Muscle of leg (tissue), 3 donors: ENCODE measurements at regions not wholly inside any gene's neighbourhood (a gene's known extent, or its start where the extent isn't known, plus 50 kb on each side); places are given as distances from the start of the nearest gene placed in this dataset.
"Not testable (repeated sequence)": the region's sequence is repeated elsewhere in the genome, so short reads cannot be mapped to it uniquely, and the experiment has no call there.

Experiments used
- DNase-seq: peaks from one replicate; pipeline ENCODE4 v3.0.0; 2013
- H3K27ac ChIP-seq: one replicate; pipeline ENCODE4 v1.5.1; 2013; ENCODE audit warnings: mild to moderate bottlenecking, low read length, control low read depth
- H3K27me3 ChIP-seq: one replicate; pipeline ENCODE4 v1.6.1; 2013; ENCODE audit warnings: low read length; ENCODE audit not compliant: control insufficient read depth, insufficient read depth
- H3K36me3 ChIP-seq: one replicate; pipeline ENCODE4 v1.6.1; 2013; ENCODE audit warnings: low read length; ENCODE audit not compliant: control insufficient read depth, insufficient read depth
- H3K4me1 ChIP-seq: one replicate; pipeline ENCODE4 v1.6.1; 2013; ENCODE audit warnings: low read length; ENCODE audit not compliant: control insufficient read depth, insufficient read depth
- H3K4me3 ChIP-seq: one replicate; pipeline ENCODE4 v1.5.1; 2013; ENCODE audit warnings: low read length, control low read depth
- H3K9me3 ChIP-seq: replicated peaks from 2 replicates; pipeline ENCODE4 v1.6.1; 2013; ENCODE audit warnings: low read depth, low read length; ENCODE audit not compliant: control insufficient read depth
- WGBS: methylation state at CpG from one replicate; pipeline ENCODE4 v1.1.5; 2013; ENCODE audit warnings: missing lambda C conversion rate; ENCODE audit not compliant: insufficient coverage; 5-methylcytosine and 5-hydroxymethylcytosine counted together

DNA sequence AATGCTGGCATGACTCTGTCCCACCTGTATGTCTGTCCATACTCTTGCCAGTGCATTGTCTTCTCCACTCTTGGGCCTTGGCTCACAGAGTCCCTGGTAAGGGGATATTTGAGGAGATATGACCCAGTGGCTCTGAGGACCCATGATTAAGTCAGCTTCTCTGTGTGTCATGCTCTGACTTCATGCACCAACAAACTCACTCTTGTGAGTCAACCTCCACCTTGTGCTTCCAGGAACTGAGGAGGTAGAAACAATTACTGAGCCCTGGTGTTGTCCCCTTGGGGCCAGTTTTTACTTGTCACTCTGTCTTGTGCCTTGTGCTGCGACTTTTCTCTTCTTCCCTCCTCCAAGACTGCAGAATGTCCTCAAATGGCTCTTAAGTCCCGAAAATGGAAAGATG is 127.1 kb downstream of the ABHD5 start:
- H3K27ac ChIP-seq: no peak overlapping the region
- H3K4me1 ChIP-seq: no peaks in the 10 kb centered on the region
- WGBS: 79% methylated on average over 2 of the region's 2 CpGs
- peaks cover 5% of the 10 kb centered on the region for H3K27me3 ChIP-seq
- no peaks in the 10 kb centered on the region for H3K36me3 ChIP-seq
- H3K4me3 ChIP-seq: no peak overlapping the region
- no peaks in the 10 kb centered on the region for H3K9me3 ChIP-seq
- no peak for DNase-seq

DNA sequence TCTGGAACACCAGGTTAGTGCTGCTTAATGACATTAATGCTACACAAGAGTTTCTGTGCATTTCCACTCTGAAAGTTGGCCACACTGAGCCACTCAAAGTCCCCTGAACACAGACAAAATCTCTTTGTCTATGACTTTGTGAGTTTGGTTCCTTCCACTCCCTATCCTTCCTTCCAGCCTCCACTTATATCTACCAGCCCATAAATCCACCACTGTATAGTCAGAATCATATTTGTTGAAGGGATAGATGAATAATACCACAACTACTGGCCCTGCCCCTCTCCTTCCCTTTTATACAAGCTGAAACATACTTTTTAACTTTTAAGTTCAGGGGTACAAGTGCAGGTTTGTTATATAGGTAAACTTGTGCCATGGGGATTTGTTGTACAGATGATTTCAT is 127.5 kb downstream of the ABHD5 start:
- DNase-seq: no peak

DNA sequence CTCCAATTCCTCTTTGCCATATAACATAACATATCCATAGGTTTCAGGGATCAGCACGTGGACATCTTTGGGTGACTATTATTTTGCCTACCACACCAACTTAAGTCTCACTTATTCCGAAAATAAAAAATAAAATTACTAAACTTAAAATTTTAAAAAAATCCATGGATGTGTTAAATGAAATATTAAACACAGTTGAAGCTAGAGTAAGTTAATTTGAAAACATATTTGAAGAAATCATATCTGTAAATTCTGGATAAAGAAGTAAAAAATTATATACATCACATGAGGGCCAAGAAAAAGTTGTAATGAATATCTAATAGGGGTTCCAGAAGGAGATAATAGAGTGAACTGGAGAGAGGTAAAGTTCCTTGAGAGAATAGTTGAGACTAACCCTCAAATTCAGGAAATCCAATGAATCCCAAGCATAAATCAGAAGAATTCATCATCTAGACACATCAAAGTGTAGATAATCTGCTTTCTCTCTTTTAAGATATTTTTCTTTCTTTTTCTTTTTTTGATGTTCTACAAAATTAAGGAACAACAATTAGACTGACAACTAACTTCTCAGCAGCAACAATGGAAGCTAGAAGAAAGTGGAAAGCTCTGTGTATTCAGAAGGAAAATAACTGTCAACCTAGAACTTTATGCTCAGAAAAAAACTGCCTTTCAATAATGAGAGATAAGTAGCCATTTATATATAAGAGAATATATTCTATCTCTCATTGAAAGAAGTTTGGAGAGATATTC is 147.4 kb downstream of the ABHD5 start:
- H3K27ac ChIP-seq: no peak overlapping the region
- H3K4me1 ChIP-seq: no peaks in the 10 kb centered on the region
- H3K36me3 ChIP-seq: no peaks in the 10 kb centered on the region
- no peak overlapping the region for H3K4me3 ChIP-seq
- no peaks in the 10 kb centered on the region for H3K27me3 ChIP-seq
- no peak for DNase-seq
- H3K9me3 ChIP-seq: peaks cover 4% of the 10 kb centered on the region
- WGBS: no CpG with 5 or more reads among the region's 2 CpGs

More for the DNA sequence above, 127.5 kb downstream of the ABHD5 start:
- H3K4me1 ChIP-seq: no peaks in the 10 kb centered on the region
- no peak overlapping the region for H3K4me3 ChIP-seq
- H3K27ac ChIP-seq: no peak overlapping the region
- no peaks in the 10 kb centered on the region for H3K9me3 ChIP-seq
- H3K36me3 ChIP-seq: no peaks in the 10 kb centered on the region
- H3K27me3 ChIP-seq: peaks cover 5% of the 10 kb centered on the region

GRCh38 chr3:43838877-43839276 is 148.1 kb downstream of the ABHD5 start:
- DNase-seq: no peak
- peaks cover 4% of the 10 kb centered on the region for H3K9me3 ChIP-seq

GRCh38 chr3:43843386-43843785 is 152.6 kb downstream of the ABHD5 start:
- no peak for DNase-seq
- WGBS: 96% methylated on average over 3 of the region's 4 CpGs
- Histone ChIP-seq H3K4me3 (no peak overlapping the region), H3K27me3 (no peaks in the 10 kb centered on the region), H3K4me1 (no peaks in the 10 kb centered on the region), H3K9me3 (no peaks in the 10 kb centered on the region), H3K27ac (no peak overlapping the region), H3K36me3 (no peaks in the 10 kb centered on the region)

More at GRCh38 chr3:43838877-43839276, 148.1 kb downstream of the ABHD5 start:
- Histone ChIP-seq H3K27me3 (no peaks in the 10 kb centered on the region), H3K4me3 (no peak overlapping the region), H3K36me3 (no peaks in the 10 kb centered on the region), H3K27ac (no peak overlapping the region), H3K4me1 (no peaks in the 10 kb centered on the region)
- no CpG with 5 or more reads among the region's 1 CpG for WGBS

DNA sequence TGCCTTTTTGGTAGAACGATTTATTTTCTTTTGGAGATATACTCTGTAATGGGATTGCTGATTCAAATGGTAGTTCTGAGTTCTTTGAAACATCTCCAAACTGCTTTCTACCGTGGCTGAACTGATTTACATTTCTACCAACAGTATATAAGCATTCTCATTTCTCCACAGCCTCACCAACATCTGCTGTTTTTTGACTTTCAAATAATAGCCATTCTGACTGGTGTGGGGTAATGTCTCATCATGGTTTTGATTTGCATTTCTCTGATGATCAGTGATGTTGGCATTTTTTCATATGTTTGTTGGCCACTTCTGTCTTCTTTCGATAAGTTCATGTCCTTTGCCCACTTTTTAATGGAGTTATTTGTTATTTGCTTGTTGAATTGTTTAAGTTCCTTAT is 154.0 kb downstream of the ABHD5 start:
- H3K9me3 ChIP-seq: no peaks in the 10 kb centered on the region
- no CpG with 5 or more reads among the region's 3 CpGs for WGBS
- DNase-seq: no peak

DNA sequence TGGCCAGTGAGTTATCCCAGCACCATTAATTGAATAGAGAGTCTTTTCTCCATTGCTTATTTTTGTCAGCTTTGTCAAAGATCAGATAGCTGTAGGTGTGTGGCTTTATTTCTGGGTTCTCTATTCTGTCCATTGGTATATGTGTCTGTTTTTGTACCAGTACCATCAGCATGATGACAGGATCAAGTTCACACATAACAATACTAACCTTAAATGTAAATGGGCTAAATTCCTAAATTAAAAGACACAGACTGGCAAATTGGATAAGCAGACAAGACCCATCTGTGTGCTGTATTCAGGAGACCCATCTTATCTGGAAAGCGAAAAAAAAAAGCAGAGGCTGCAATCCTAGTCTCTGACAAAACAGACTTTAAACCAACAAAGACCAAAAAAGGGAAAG is 154.8 kb downstream of the ABHD5 start:
- WGBS: no CpG with 5 or more reads among the region's 1 CpG
- H3K27me3 ChIP-seq, H3K9me3 ChIP-seq: not testable (repeated sequence)

More for the DNA sequence above, 154.0 kb downstream of the ABHD5 start:
- Histone ChIP-seq H3K36me3 (no peaks in the 10 kb centered on the region), H3K27ac (no peak overlapping the region), H3K27me3 (no peaks in the 10 kb centered on the region), H3K4me3 (no peak overlapping the region), H3K4me1 (no peaks in the 10 kb centered on the region)

DNA sequence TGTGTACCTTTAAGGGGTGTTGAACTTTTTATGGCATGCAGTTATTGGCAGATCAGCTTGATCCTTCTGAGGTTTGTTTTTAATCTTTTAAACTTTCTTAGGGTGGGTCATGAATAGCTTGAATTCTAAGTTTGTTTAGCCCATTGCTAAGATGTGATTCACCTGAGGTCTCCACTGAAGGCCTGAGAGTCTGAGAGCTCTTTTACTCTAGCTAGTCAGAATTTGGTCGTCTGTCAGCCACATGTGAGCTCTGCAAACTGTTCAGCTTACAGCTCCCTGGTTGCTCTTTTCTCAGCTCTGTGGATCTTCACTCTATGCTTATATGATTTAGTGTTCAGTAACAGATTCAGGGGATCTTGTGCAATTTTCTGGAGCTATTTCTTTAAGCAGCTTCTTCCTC is 161.3 kb downstream of the ABHD5 start:
- Histone ChIP-seq H3K27ac (no peak overlapping the region), H3K36me3 (no peaks in the 10 kb centered on the region), H3K27me3 (peaks cover 19% of the 10 kb centered on the region), H3K4me1 (no peaks in the 10 kb centered on the region), H3K9me3 (no peaks in the 10 kb centered on the region), H3K4me3 (no peak overlapping the region)
- no peak for DNase-seq
- 0% methylated on average over 1 of the region's 1 CpG for WGBS

More for the DNA sequence above, 154.8 kb downstream of the ABHD5 start:
- H3K27ac ChIP-seq, DNase-seq, H3K4me1 ChIP-seq, H3K36me3 ChIP-seq, H3K4me3 ChIP-seq: not testable (repeated sequence)

GRCh38 chr3:43854283-43854682 is 163.5 kb downstream of the ABHD5 start:
- no peaks in the 10 kb centered on the region for H3K36me3 ChIP-seq
- no peak for DNase-seq
- peaks cover 34% of the 10 kb centered on the region for H3K27me3 ChIP-seq
- H3K4me1 ChIP-seq: no peaks in the 10 kb centered on the region
- H3K4me3 ChIP-seq: no peak overlapping the region
- H3K9me3 ChIP-seq: no peaks in the 10 kb centered on the region
- no peak overlapping the region for H3K27ac ChIP-seq
- 58% methylated on average over 1 of the region's 2 CpGs for WGBS

DNA sequence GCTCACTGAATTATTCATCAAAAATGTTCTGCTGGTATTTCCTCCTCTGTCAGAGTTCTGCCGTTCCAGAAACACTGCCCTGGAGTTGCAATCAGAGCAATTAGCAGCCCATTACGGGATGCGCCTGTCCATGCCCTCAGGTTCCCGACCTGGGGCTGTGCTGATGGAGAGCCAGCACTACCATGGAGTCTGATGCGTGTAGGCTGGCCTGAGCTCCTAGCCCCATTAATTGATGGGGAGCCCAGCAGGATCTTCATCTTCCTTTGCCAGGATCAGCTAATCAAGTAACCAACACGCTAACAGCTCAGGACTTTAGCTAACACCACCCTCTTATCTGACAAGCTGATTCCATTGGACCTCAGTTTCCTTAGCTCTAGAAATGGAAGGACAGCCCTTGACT is 164.2 kb downstream of the ABHD5 start:
- WGBS: 66% methylated on average over 6 of the region's 6 CpGs
- H3K4me3 ChIP-seq: no peak overlapping the region
- H3K36me3 ChIP-seq: no peaks in the 10 kb centered on the region
- H3K27me3 ChIP-seq: peaks cover 36% of the 10 kb centered on the region
- no peak for DNase-seq
- H3K9me3 ChIP-seq: no peaks in the 10 kb centered on the region
- no peaks in the 10 kb centered on the region for H3K4me1 ChIP-seq
- H3K27ac ChIP-seq: no peak overlapping the region
